Neural crest cell (in vitro differentiated cells): ENCODE measurements at regions not wholly inside any gene's neighbourhood (a gene's known extent, or its start where the extent isn't known, plus 50 kb on each side); places are given as distances from the start of the nearest gene placed in this dataset.

ENCODE experiments used
- DNase-seq: peaks from one replicate; pipeline ENCODE4 v3.0.0; 2021; ENCODE audit warnings: low read depth, mixed read lengths, low spot score
- H3K27ac Mint-ChIP-seq: one replicate; pipeline ENCODE4 v1.8.0; 2021; ENCODE audit warnings: mild to moderate bottlenecking, mixed read lengths; ENCODE audit not compliant: unreplicated experiment
- H3K27me3 Mint-ChIP-seq: 2 replicates; pipeline ENCODE4 v1.8.0; 2021; ENCODE audit warnings: low read depth, mild to moderate bottlenecking, mixed read lengths
- H3K36me3 Mint-ChIP-seq: 2 replicates; pipeline ENCODE4 v1.8.0; 2021; ENCODE audit warnings: low read depth, mild to moderate bottlenecking, mixed read lengths
- H3K4me1 Mint-ChIP-seq: 2 replicates; pipeline ENCODE4 v1.8.0; 2021; ENCODE audit warnings: mixed read lengths
- H3K4me3 Mint-ChIP-seq: one replicate; pipeline ENCODE4 v1.8.0; 2021; ENCODE audit warnings: mild to moderate bottlenecking, mixed read lengths
- H3K9me3 Mint-ChIP-seq: 2 replicates; pipeline ENCODE4 v1.8.0; 2021; ENCODE audit warnings: mixed read lengths
- TF ChIP-seq, protein P1 (sequence below): fragments of 200-600 bp; sonication (generic); conservative IDR thresholded peaks from 2 replicates; pipeline ENCODE4 v1.5.0; 2021; ENCODE audit warnings: antibody characterized with exemption, mild to moderate bottlenecking

- Mint-ChIP-seq H3K9me3 (no peaks in the 10 kb centered on the region), H3K4me1 (peaks cover 5% of the 10 kb centered on the region), H3K36me3 (no peaks in the 10 kb centered on the region), H3K4me3 (no peak overlapping the region), H3K27me3 (no peaks in the 10 kb centered on the region), H3K27ac (no peak overlapping the region)
- DNase-seq = no peak
- TF ChIP-seq, protein P1, sequence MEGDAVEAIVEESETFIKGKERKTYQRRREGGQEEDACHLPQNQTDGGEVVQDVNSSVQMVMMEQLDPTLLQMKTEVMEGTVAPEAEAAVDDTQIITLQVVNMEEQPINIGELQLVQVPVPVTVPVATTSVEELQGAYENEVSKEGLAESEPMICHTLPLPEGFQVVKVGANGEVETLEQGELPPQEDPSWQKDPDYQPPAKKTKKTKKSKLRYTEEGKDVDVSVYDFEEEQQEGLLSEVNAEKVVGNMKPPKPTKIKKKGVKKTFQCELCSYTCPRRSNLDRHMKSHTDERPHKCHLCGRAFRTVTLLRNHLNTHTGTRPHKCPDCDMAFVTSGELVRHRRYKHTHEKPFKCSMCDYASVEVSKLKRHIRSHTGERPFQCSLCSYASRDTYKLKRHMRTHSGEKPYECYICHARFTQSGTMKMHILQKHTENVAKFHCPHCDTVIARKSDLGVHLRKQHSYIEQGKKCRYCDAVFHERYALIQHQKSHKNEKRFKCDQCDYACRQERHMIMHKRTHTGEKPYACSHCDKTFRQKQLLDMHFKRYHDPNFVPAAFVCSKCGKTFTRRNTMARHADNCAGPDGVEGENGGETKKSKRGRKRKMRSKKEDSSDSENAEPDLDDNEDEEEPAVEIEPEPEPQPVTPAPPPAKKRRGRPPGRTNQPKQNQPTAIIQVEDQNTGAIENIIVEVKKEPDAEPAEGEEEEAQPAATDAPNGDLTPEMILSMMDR = no peak
Measured at GRCh38 chr6:95175927-95176675, 401.2 kb upstream of the MANEA start.

DNA sequence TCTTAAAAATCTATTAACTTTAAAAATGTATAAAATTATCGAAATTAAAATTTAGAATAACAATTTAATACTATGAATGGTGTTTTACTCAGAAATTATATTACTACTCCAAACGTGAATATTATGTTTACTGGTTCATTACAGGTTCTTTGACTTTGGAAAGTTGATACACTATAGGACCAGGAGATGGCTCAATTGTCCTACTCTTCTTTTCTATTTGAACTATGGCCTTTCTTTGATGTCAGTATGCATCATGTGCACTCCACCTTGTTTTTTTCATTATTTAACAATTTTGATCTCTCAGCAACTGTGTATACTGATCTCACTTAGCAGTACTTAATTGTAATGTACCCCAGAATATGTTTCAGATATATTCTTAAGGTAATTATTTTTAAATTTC is 391.5 kb upstream of the MANEA start:
- no peak overlapping the region for H3K4me3 Mint-ChIP-seq
- no peak for DNase-seq
- H3K36me3 Mint-ChIP-seq = no peaks in the 10 kb centered on the region
- no peak overlapping the region for H3K27ac Mint-ChIP-seq
- no peaks in the 10 kb centered on the region for H3K9me3 Mint-ChIP-seq
- H3K4me1 Mint-ChIP-seq = peaks cover under 1% of the 10 kb centered on the region
- TF ChIP-seq, protein P1 = no peak
- no peaks in the 10 kb centered on the region for H3K27me3 Mint-ChIP-seq

DNA sequence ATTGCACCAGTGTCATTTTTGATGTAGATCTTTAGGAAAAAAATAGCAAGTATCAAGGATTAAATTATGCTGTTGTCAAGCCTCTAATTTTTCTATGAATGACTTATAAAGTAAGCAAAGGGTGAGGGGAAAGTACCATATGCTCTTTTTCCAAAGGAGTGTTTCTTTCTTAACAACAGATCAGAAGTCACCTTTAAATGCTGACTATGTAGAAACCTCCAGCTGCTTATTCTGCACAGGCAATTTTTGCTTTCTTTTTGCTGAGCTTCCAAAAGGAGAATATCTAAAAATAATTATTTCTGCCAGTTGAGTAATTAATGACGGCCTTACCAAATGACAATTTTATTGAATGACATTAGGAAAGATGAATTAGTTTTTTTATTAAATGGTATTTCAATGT is 390.6 kb upstream of the MANEA start:
- H3K4me1 Mint-ChIP-seq = no peaks in the 10 kb centered on the region
- TF ChIP-seq, protein P1 = no peak
- no peak overlapping the region for H3K4me3 Mint-ChIP-seq
- no peaks in the 10 kb centered on the region for H3K27me3 Mint-ChIP-seq
- no peaks in the 10 kb centered on the region for H3K36me3 Mint-ChIP-seq
- DNase-seq = no peak
- no peak overlapping the region for H3K27ac Mint-ChIP-seq
- H3K9me3 Mint-ChIP-seq = no peaks in the 10 kb centered on the region

DNA sequence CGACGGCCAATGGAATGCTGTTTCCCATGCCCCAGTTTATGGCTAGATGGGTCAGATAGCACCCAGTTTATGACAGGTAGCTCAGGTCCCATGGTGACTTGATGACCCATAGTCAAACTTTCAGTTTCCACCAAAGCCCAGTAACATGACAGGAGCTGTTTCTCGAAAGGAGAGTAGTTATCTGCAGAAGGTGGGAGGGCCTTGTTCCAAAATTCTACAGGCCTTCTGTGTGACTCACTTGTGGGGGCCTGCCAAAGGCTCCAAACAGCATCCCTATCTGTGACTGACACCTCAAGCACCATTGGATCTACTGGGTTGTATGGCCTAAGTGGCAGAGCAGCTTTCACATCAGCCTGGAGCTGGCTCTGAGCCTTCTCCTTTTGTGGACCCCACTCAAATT is 379.7 kb upstream of the MANEA start:
- TF ChIP-seq, protein P1 = no peak
- Mint-ChIP-seq H3K27me3 (no peaks in the 10 kb centered on the region), H3K4me3 (no peak overlapping the region), H3K4me1 (peaks cover 5% of the 10 kb centered on the region), H3K9me3 (peaks cover 8% of the 10 kb centered on the region), H3K36me3 (no peaks in the 10 kb centered on the region), H3K27ac (no peak overlapping the region)
- no peak for DNase-seq

DNA sequence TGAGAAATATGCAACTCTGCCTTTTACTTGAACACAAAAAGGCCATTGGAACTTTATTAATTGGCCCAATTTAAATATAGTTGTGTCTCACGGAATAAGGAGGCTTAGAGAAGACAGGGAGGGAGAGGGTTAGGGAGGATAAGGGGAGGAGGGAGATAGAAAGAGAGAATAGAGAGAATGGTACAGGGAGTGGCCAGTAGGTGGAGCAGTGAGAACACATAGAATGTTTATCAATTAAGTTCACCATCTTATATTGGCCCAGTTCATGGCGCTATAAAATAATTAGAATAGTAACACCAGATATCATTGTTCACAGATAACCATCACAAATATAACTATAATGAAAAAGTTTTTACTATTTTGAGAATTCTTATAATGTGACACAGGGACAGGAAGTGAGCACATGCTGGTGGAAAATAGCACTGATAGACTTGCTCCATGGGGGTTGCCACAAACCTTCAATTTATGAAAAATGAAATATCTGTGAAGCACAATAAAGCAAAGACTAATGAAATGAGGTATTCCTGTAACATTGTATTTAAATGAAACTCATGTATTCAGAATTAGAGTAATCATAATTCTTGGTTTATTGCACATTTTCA is 374.1 kb upstream of the MANEA start:
- TF ChIP-seq, protein P1 = peak; percentile 79
- peak; percentile 36 for DNase-seq
- Mint-ChIP-seq H3K27ac (no peak overlapping the region), H3K36me3 (no peaks in the 10 kb centered on the region), H3K27me3 (no peaks in the 10 kb centered on the region), H3K4me3 (no peak overlapping the region), H3K4me1 (peaks cover 5% of the 10 kb centered on the region), H3K9me3 (no peaks in the 10 kb centered on the region)
